ENCODE measurements at regions not wholly inside any gene's neighbourhood (a gene's known extent, or its start where the extent isn't known, plus 50 kb on each side); places are given as distances from the start of the nearest gene placed in this dataset.

- TF ChIP-seq POLR2A (IDR thresholded peaks at IDR 0.05) (no peak), CTCF (IDR thresholded peaks at IDR 0.05) (no peak)
Measured at GRCh38 chr12:89833337-89834252, 125.0 kb upstream of the ATP2B1 start.

All from thyroid gland (tissue), 4 donors.